Activated CD8-positive, alpha-beta memory T cell treated with anti-CD3 and anti-CD28 coated beads for 36 hours (primary cell): ENCODE measurements at regions not wholly inside any gene's neighbourhood (a gene's known extent, or its start where the extent isn't known, plus 50 kb on each side); places are given as distances from the start of the nearest gene placed in this dataset.
"Not testable (repeated sequence)": the region's sequence is repeated elsewhere in the genome, so short reads cannot be mapped to it uniquely, and the experiment has no call there.

Experiments used
- CTCF ChIA-PET: fragments of 350-600 bp; sonication (Branson Sonifier 250); formaldehyde crosslinking; loops from one replicate; lab custom pipeline; 2021; ENCODE audit warnings: antibody characterized with exemption; lab: Charles Lee
- POLR2A ChIA-PET: fragments of 350-600 bp; sonication (Branson Sonifier 250); formaldehyde crosslinking; loops from one replicate; lab custom pipeline; 2021; ENCODE audit warnings: antibody characterized with exemption; lab: Charles Lee

GRCh38 chr3:197618408-197618807 is 62.6 kb upstream of the BDH1 start:
- CTCF ChIA-PET: interaction anchor here (0.6 kb wide), 1 partner anchor 36 kb away, joined by 3 read pairs; no protein-coding TSS in a partner anchor
- POLR2A ChIA-PET: not testable (repeated sequence)

- ChIA-PET CTCF (interaction anchor here (1.5 kb wide), 1 partner anchor 16 kb away, joined by 3 read pairs; no protein-coding TSS in a partner anchor), POLR2A (no interaction called here)
These were observed 59.7 kb upstream of the BDH1 start for GRCh38 chr3:197615430-197615829.

DNA sequence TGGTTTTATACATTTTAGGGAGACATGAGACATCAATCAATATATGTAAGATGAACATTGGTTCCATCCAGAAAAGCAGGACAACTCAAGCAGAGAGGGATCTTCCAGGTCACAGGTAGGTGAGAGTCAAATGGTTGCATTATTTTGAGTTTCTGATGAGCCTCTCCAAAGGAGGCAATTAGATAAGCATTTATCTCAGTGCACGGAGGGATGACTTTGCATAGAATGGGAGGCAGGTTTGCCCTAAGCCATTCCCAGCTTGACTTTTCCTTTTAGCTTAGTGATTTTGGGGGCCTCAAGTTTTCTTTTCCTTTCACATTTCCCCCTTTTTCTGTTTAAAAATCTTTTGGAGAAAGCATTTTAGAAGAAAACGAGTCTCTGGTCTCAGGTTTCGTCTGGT is 58.4 kb upstream of the BDH1 start:
- POLR2A ChIA-PET: not testable (repeated sequence)
- CTCF ChIA-PET: interaction anchor here (1.5 kb wide), 1 partner anchor 15 kb away, joined by 3 read pairs; no protein-coding TSS in a partner anchor

GRCh38 chr3:197613199-197613598 is 57.4 kb upstream of the BDH1 start:
- CTCF ChIA-PET: interaction anchor here (0.7 kb wide), 1 partner anchor 243 kb away, joined by 3 read pairs; no protein-coding TSS in a partner anchor
- POLR2A ChIA-PET: no interaction called here

DNA sequence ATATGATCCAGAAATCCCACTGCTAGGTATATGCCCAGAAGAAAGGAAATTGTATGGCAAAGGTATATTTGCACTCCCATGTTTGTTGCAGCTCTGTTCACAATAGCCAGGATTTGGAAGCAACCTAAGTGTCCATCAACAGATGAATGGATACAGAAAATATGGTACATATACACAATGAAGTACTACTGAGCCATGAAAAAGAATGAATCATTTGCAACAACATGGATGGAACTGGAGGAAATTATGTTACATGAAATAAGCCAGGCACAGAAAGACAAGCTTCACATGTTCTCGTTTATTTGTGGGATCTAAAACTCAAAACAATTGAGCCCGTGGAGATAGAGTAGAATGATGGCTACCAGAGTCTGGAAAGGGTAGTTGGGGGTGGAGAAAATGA is 55.5 kb upstream of the BDH1 start:
- ChIA-PET CTCF (no interaction called here), POLR2A (no interaction called here)

DNA sequence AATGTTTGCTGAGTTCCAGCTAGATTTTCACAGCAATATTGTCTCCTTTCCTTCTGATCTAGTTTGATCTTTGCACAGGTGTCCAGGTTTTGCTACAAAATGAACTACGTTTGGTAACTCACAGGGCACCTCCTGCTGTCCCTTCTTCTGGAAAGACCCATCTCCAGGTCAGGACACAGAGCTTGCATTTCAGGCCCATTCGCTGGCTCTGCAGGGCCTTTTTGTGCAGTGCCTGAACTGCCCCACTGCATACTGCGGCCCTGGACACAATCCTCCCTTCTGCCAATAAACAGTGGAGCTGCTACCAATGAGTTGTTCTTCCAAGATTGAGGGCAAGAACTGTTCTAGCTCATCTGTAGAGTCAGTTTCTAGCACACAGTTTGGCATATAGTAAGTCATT is 50.7 kb upstream of the BDH1 start:
- ChIA-PET CTCF (interaction anchor here (1.0 kb wide), 1 partner anchor 79 kb away, joined by 3 read pairs; no protein-coding TSS in a partner anchor), POLR2A (no interaction called here)
